HEK293T (cell line): ENCODE measurements at regions not wholly inside any gene's neighbourhood (a gene's known extent, or its start where the extent isn't known, plus 50 kb on each side); places are given as distances from the start of the nearest gene placed in this dataset.

Source experiments
- ELF4 ChIP-seq: fragments of 450-650 bp; IDR thresholded peaks from 2 replicates; pipeline ENCODE4 v1.6.1; 2017; ENCODE audit warnings: antibody characterized with exemption
- FOXA1 ChIP-seq: fragments of 450-650 bp; IDR thresholded peaks from 2 replicates; pipeline ENCODE4 v1.6.1; 2016; ENCODE audit warnings: mild to moderate bottlenecking
- FOXM1 ChIP-seq: fragments of 450-650 bp; IDR thresholded peaks from 2 replicates; pipeline ENCODE4 v1.6.1; 2017; ENCODE audit warnings: mild to moderate bottlenecking, borderline replicate concordance
- HDGF ChIP-seq: fragments of 450-650 bp; IDR thresholded peaks from 2 replicates; pipeline ENCODE4 v1.6.1; 2017; ENCODE audit warnings: antibody characterized with exemption, borderline replicate concordance
- L3MBTL2 ChIP-seq: fragments of 450-650 bp; conservative IDR thresholded peaks from 2 replicates; pipeline ENCODE4 v1.6.1; 2016; ENCODE audit warnings: mild to moderate bottlenecking
- NFRKB ChIP-seq: fragments of 450-650 bp; IDR thresholded peaks from 2 replicates; pipeline ENCODE4 v1.6.1; 2016; ENCODE audit warnings: mild to moderate bottlenecking, moderate library complexity

GRCh38 chr20:24723647-24724352, 225.3 kb upstream of the CST7 start:
- TF ChIP-seq FOXM1, result no peak
- no peak for TF ChIP-seq NFRKB
- no peak for TF ChIP-seq L3MBTL2
- TF ChIP-seq HDGF, result no peak
- no peak for TF ChIP-seq FOXA1
- TF ChIP-seq ELF4, result no peak
